MCF 10A (cell line): ENCODE measurements at regions not wholly inside any gene's neighbourhood (a gene's known extent, or its start where the extent isn't known, plus 50 kb on each side); places are given as distances from the start of the nearest gene placed in this dataset.

Experiments
- BruUV-seq: library from RNA; stranded (reverse); fragments of 400-500 nt; replicated peaks from 2 replicates; lab custom pipeline; 2021; lab: Mats Ljungman, UMichigan
- CTCF ChIA-PET: fragments of 300-600 bp; sonication (Branson Sonifier 250); formaldehyde crosslinking; extraction: SDS; loops from one replicate; lab custom pipeline; 2021; ENCODE audit warnings: antibody characterized with exemption, inconsistent platforms; lab: Yijun Ruan, JAX
- POLR2A ChIA-PET: fragments of 300-600, 350-650 bp; sonication (Branson Sonifier 250); formaldehyde crosslinking; extraction: SDS; loops from one replicate; lab custom pipeline; 2020; ENCODE audit warnings: antibody characterized with exemption, inconsistent platforms; lab: Yijun Ruan, JAX
- DNase-seq: peaks from one replicate; pipeline ENCODE4 v3.0.0-alpha.2; 2018; ENCODE audit not compliant: unreplicated experiment
- H3K27ac Mint-ChIP-seq: one replicate; pipeline ENCODE4 v1.8.0; 2022; ENCODE audit warnings: mild to moderate bottlenecking, low read depth, mixed read lengths; ENCODE audit not compliant: unreplicated experiment
- H3K27me3 Mint-ChIP-seq: one replicate; pipeline ENCODE4 v1.8.0; 2022; ENCODE audit warnings: mixed read lengths; ENCODE audit not compliant: insufficient read depth, unreplicated experiment
- H3K36me3 Mint-ChIP-seq: one replicate; pipeline ENCODE4 v1.8.0; 2022; ENCODE audit warnings: mild to moderate bottlenecking, moderate library complexity, mixed read lengths; ENCODE audit not compliant: insufficient read depth, unreplicated experiment
- H3K4me1 Mint-ChIP-seq: one replicate; pipeline ENCODE4 v1.8.0; 2022; ENCODE audit warnings: mixed read lengths; ENCODE audit not compliant: insufficient read depth, unreplicated experiment
- H3K4me3 Mint-ChIP-seq: one replicate; pipeline ENCODE4 v1.8.0; 2022; ENCODE audit warnings: mild to moderate bottlenecking, moderate library complexity, mixed read lengths; ENCODE audit not compliant: unreplicated experiment
- H3K9me3 Mint-ChIP-seq: one replicate; pipeline ENCODE4 v1.8.0; 2022; ENCODE audit warnings: mixed read lengths; ENCODE audit not compliant: unreplicated experiment
- intact Hi-C: fragments of 100-400 bp; cut with micrococcal nuclease; formaldehyde crosslinking; loops from 2 replicates; pipeline ENCODE4 v1.14.1; 2022
- TF ChIP-seq, protein P1 (sequence below): fragments of 200-600 bp; IDR thresholded peaks from one replicate; pipeline ENCODE4 v1.8.0; 2022; ENCODE audit warnings: antibody characterized with exemption, mild to moderate bottlenecking; ENCODE audit not compliant: unreplicated experiment

DNA sequence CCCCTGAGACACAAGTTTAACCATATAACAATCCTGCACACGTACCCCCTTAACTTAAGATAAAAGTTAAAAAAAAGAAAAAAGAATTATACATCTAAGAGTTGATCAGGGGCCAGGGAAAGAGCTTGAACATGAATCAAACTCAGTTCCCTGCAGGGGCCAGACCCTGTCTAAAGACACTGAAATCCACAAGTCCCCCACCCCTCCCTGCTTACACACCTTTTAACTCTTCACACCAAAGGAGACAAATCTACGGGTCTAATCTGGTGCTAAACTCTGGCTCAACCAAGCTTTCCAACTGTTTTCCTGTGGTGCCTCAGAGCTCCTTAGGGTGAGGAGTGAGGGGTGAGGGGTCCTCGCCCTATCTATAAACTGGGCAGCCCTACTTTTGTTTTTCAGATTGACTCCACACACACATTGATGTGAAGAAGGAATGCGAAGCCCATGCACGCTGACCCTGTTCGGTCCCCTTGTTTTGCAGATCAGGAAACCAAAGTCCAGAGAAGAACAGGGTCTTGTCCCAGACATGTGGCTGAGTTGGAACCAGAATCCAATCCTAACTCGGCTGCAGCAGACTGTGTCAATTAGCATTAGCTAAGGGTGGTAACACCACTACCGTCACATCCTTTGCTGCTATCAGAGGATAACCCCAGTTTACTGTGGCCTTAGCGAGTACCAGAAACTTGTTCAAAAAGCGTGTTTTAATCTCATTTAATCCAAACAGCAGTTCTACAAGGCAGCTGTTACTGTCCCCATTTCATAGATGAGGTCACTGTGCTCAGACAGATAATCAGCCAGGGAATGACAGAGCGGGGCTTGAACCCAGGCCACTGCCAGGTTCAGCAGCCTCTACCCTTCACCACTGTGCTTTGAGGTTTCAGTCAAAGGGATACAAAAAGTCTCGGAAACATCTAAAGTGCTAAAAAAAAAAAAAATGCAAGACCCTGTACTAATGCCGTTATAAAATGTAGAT is 145.2 kb upstream of the SYT13 start:
- CTCF ChIA-PET, result interaction anchor here (0.8 kb wide), 1 partner anchor 107 kb away, joined by 5 read pairs; no protein-coding TSS in a partner anchor
- POLR2A ChIA-PET, result interaction anchor here (0.6 kb wide), 1 partner anchor 684 kb away, joined by 3 read pairs; no protein-coding TSS in a partner anchor
- intact Hi-C loops, result no loop called here
- no peak overlapping the region for H3K4me3 Mint-ChIP-seq
- no peaks in the 10 kb centered on the region for H3K9me3 Mint-ChIP-seq
- no TSS peak for BruUV-seq
- H3K4me1 Mint-ChIP-seq, result no peaks in the 10 kb centered on the region
- peaks cover 70% of the 10 kb centered on the region for H3K27me3 Mint-ChIP-seq
- no peak for DNase-seq
- TF ChIP-seq, protein P1, sequence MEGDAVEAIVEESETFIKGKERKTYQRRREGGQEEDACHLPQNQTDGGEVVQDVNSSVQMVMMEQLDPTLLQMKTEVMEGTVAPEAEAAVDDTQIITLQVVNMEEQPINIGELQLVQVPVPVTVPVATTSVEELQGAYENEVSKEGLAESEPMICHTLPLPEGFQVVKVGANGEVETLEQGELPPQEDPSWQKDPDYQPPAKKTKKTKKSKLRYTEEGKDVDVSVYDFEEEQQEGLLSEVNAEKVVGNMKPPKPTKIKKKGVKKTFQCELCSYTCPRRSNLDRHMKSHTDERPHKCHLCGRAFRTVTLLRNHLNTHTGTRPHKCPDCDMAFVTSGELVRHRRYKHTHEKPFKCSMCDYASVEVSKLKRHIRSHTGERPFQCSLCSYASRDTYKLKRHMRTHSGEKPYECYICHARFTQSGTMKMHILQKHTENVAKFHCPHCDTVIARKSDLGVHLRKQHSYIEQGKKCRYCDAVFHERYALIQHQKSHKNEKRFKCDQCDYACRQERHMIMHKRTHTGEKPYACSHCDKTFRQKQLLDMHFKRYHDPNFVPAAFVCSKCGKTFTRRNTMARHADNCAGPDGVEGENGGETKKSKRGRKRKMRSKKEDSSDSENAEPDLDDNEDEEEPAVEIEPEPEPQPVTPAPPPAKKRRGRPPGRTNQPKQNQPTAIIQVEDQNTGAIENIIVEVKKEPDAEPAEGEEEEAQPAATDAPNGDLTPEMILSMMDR, result no peak
- H3K36me3 Mint-ChIP-seq, result no peaks in the 10 kb centered on the region
- no peak overlapping the region for H3K27ac Mint-ChIP-seq

DNA sequence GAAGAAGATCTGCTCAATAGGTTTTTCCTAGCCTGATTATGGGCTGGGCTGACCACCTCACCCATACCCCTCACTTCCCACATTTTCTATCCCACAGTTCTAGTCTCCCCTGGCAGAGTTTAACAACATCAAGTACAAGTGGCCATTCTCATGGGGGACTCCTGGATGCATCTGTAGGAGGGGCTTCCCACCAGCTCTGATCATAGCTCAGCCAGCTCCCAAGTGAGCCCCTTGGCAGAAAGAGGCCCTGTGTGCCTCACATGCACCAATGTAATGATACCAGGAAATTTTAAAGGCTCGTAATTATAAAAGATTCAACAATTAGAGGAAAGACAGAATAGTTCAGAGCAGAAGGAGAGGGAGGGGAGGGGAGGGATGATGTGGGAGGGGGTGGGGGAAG is 144.2 kb upstream of the SYT13 start:
- peaks cover 71% of the 10 kb centered on the region for H3K27me3 Mint-ChIP-seq
- no peaks in the 10 kb centered on the region for H3K4me1 Mint-ChIP-seq
- no peaks in the 10 kb centered on the region for H3K9me3 Mint-ChIP-seq
- no peaks in the 10 kb centered on the region for H3K36me3 Mint-ChIP-seq
- H3K4me3 Mint-ChIP-seq, result no peak overlapping the region
- no peak overlapping the region for H3K27ac Mint-ChIP-seq
- TF ChIP-seq, protein P1, result no peak
- BruUV-seq, result no TSS peak
- ChIA-PET POLR2A (interaction anchor here (0.6 kb wide), 1 partner anchor 685 kb away, joined by 3 read pairs; no protein-coding TSS in a partner anchor), CTCF (no interaction called here)
- intact Hi-C loops, result no loop called here
- no peak for DNase-seq

DNA sequence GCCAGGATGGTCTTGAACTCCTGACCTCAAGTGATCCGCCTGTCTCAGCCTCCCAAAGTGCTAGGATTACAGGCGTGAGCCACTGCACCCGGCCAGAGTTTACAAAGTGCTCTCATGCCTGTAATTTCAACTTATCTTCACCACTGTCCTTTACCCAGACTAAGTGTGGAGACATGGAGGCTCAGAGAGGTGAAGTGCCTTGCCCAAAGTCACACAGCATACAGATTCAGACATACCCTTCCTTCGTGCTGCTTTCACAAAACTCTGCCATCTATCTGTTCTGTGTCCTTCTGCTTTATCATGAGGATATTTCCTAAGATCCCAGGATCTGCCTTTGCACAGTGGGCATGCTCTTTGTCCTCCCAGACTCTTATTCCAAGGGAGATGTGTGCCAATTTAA is 143.6 kb upstream of the SYT13 start:
- TF ChIP-seq, protein P1, result no peak
- no TSS peak for BruUV-seq
- CTCF ChIA-PET, result interaction anchor here (0.6 to 2.0 kb wide), 5 partner anchors 13 to 225 kb away, joined by 3 to 8 read pairs (median 4); no protein-coding TSS in a partner anchor

DNA sequence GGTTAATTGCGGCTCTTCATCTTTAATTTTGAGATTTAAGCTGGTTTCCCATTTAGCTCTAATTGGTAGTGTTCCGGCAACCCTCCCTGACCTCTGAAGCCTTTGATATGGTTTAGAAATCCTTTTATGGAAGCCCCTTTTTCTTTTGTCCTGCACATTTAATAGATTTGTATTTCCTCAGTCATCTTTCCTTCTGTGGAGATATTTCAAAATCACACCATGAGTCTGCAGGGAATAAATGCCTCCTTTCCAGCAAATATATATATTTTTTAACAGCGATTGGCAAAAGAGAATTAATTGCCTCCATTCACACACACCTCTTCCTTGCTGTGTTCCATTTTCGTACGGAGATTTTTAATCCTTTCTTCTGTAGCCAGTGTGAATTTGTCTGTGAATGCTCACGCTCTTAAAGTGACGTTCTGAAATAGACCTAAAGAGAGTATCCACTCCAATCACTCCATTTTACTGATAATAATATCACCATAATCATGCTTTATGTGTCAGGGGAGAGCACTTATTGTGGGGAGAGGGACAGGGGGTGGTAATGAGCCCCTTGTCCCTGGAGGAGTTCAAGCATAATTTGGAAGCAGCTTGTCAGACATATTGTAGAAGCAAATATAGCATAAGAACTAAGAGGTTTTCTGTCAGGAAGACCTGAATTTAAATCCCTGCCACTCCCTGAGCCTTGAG is 142.5 kb upstream of the SYT13 start:
- intact Hi-C loops, result no loop called here
- BruUV-seq, result no TSS peak
- ChIA-PET CTCF (interaction anchor here (0.6 to 2.0 kb wide), 3 partner anchors 16 to 226 kb away, joined by 3 to 8 read pairs (median 4); no protein-coding TSS in a partner anchor), POLR2A (no interaction called here)
- TF ChIP-seq, protein P1, result no peak
- Mint-ChIP-seq H3K4me3 (no peak overlapping the region), H3K27ac (no peak overlapping the region), H3K9me3 (no peaks in the 10 kb centered on the region), H3K27me3 (peaks cover 71% of the 10 kb centered on the region), H3K4me1 (no peaks in the 10 kb centered on the region), H3K36me3 (no peaks in the 10 kb centered on the region)
- no peak for DNase-seq

More for the DNA sequence above, 143.6 kb upstream of the SYT13 start:
- Mint-ChIP-seq H3K4me3 (no peak overlapping the region), H3K27me3 (peaks cover 71% of the 10 kb centered on the region), H3K36me3 (no peaks in the 10 kb centered on the region), H3K9me3 (no peaks in the 10 kb centered on the region), H3K27ac (no peak overlapping the region), H3K4me1 (no peaks in the 10 kb centered on the region)
- intact Hi-C loops, result no loop called here
- POLR2A ChIA-PET, result no interaction called here
- DNase-seq, result no peak
